K562 (cell line): ENCODE measurements at regions not wholly inside any gene's neighbourhood (a gene's known extent, or its start where the extent isn't known, plus 50 kb on each side); places are given as distances from the start of the nearest gene placed in this dataset.

Experiments
- ATAC-seq: fragments of 200-7000 bp; cut with Tn5 transposase; 3 replicates; pipeline ENCODE4 v1.9.1; 2020; ENCODE audit warnings: moderate library complexity
- BruUV-seq: library from RNA; stranded (reverse); fragments of 400-500 nt; replicated peaks from 2 replicates; lab custom pipeline; 2021; lab: Mats Ljungman, UMichigan
- CTCF ChIA-PET: fragments of 300-600 bp; formaldehyde crosslinking; extraction: SDS; loops from one replicate; lab custom pipeline; 2021; ENCODE audit warnings: low intra/inter-chr PET ratio; lab: Yijun Ruan, JAX
- POLR2A ChIA-PET: fragments of 300-600, 350-650 bp; sonication (Branson Sonifier 250); formaldehyde crosslinking; extraction: SDS; loops from one replicate; lab custom pipeline; 2021; ENCODE audit warnings: antibody characterized with exemption, inconsistent platforms; lab: Yijun Ruan, JAX
- DNase-seq, 4 experiments: peaks; one replicate each; pipeline versions ENCODE4 v3.0.0 to v3.0.0-alpha.2; 2011 to 2018; ENCODE audit warnings: low spot score in 3 of 4, mixed read lengths in 3 of 4; ENCODE audit errors: extremely low read depth in 1 of 4
- FAIRE-seq: peaks from 2 replicates; lab custom pipeline; 2011; peaks lifted over from hg19 to GRCh38; lab: Jason Lieb, UNC
- H2AFZ ChIP-seq: 2 replicates; pipeline ENCODE4 v1.6.0; 2011; ENCODE audit warnings: low read depth, low read length, control low read depth, inconsistent platforms
- H3K27ac ChIP-seq: fragments of 200-600 bp; 3 replicates; pipeline ENCODE4 v1.8.0; 2011; ENCODE audit warnings: low read depth, mild to moderate bottlenecking, control low read depth, inconsistent platforms, low read length, moderate library complexity, mixed read lengths; ENCODE audit errors: extremely low read depth
- H3K27me3 ChIP-seq, 2 experiments: fragments of 300-600 bp in 1 of 2; 2 replicates in 1 of 2; 3 replicates in 1 of 2; pipeline versions ENCODE4 v1.6.0 to v1.8.0; 2011; ENCODE audit warnings: inconsistent platforms in 2 of 2, low read length in 2 of 2, mild to moderate bottlenecking in 1 of 2, mixed read lengths in 1 of 2, moderate library complexity in 1 of 2; ENCODE audit not compliant: control insufficient read depth in 2 of 2, insufficient read depth in 2 of 2
- H3K36me3 ChIP-seq: fragments of 300-600 bp; 3 replicates; pipeline ENCODE4 v1.8.0; 2011; ENCODE audit warnings: mild to moderate bottlenecking, low read length, inconsistent platforms; ENCODE audit not compliant: control insufficient read depth, insufficient read depth
- H3K4me1 ChIP-seq, 2 experiments: fragments of 200-600 bp in 1 of 2; replicated peaks in 1 of 2; 2 replicates in 1 of 2; 3 replicates in 1 of 2; pipeline versions ENCODE4 v1.5.1 to v1.8.0; 2011; ENCODE audit warnings: inconsistent platforms in 2 of 2, low read length in 2 of 2, mild to moderate bottlenecking in 1 of 2, mixed read lengths in 1 of 2, moderate library complexity in 1 of 2; ENCODE audit not compliant: control insufficient read depth in 2 of 2, insufficient read depth in 2 of 2
- H3K4me2 ChIP-seq: 2 replicates; pipeline ENCODE4 v1.6.1; 2011; ENCODE audit warnings: low read length, control low read depth, inconsistent platforms, mixed read lengths; ENCODE audit not compliant: insufficient read depth
- H3K4me3 ChIP-seq: fragments of 200-600 bp; sonication (generic), shearing (Covaris generic); 2 replicates; pipeline ENCODE4 v1.5.1; 2016; ENCODE audit warnings: control low read depth, inconsistent platforms
- H3K79me2 ChIP-seq: fragments of 200-600 bp; 3 replicates; pipeline ENCODE4 v1.8.0; 2011; ENCODE audit warnings: low read length, inconsistent platforms; ENCODE audit not compliant: control insufficient read depth, insufficient read depth
- H3K9ac ChIP-seq, 2 experiments: 2 replicates each; pipeline versions ENCODE4 v1.6.0 to v1.6.1; 2011; ENCODE audit warnings: low read depth in 2 of 2, low read length in 2 of 2, control low read depth in 1 of 2, inconsistent platforms in 1 of 2, mild to moderate bottlenecking in 1 of 2, mixed read lengths in 1 of 2; ENCODE audit not compliant: insufficient read depth in 1 of 2
- H3K9me1 ChIP-seq: one replicate; pipeline ENCODE4 v1.6.0; 2011; ENCODE audit warnings: inconsistent platforms, mild to moderate bottlenecking, low read length, moderate library complexity; ENCODE audit not compliant: control insufficient read depth, insufficient read depth
- H3K9me3 ChIP-seq: replicated peaks from 2 replicates; pipeline ENCODE4 v1.5.1; 2011; ENCODE audit warnings: low read depth, low read length, inconsistent platforms; ENCODE audit not compliant: control insufficient read depth, insufficient read depth
- H4K20me1 ChIP-seq: replicated peaks from 2 replicates; pipeline ENCODE4 v1.6.1; 2011; ENCODE audit warnings: low read length, inconsistent platforms, mixed read lengths; ENCODE audit not compliant: control insufficient read depth, insufficient read depth
- CCNT2 ChIP-seq: IDR thresholded peaks from 2 replicates; pipeline ENCODE4 v1.6.1; 2011; ENCODE audit warnings: borderline replicate concordance, low read depth, mild to moderate bottlenecking, moderate library complexity, mixed read lengths, low read length; ENCODE audit not compliant: insufficient read length; ENCODE audit errors: extremely low read depth
- ILK ChIP-seq: fragments of 450-650 bp; IDR thresholded peaks from 2 replicates; pipeline ENCODE4 v1.6.1; 2016; ENCODE audit warnings: missing genetic modification characterization, low read depth, mild to moderate bottlenecking, missing compliant biosample characterization, moderate library complexity, borderline replicate concordance
- MEIS2 ChIP-seq: fragments of 450-650 bp; IDR thresholded peaks from 2 replicates; pipeline ENCODE4 v1.6.1; 2014; ENCODE audit warnings: mild to moderate bottlenecking; ENCODE audit not compliant: partially characterized antibody
- SIRT6 ChIP-seq: IDR thresholded peaks from one replicate; pipeline ENCODE4 v1.6.1; 2012; ENCODE audit warnings: low read depth, mild to moderate bottlenecking, control low read depth, inconsistent platforms, low read length, moderate library complexity
- TAF9B ChIP-seq: fragments of 450-650 bp; IDR thresholded peaks from 2 replicates; pipeline ENCODE4 v1.6.1; 2018; ENCODE audit warnings: mild to moderate bottlenecking; ENCODE audit not compliant: partially characterized antibody
- WGBS: fragments of 100-300 bp; shearing (Covaris generic); methylation state at CpG from one replicate; pipeline ENCODE4 v1.1.6; 2016; ENCODE audit warnings: low coverage, mixed read lengths; ENCODE audit not compliant: insufficient coverage; ENCODE audit errors: missing lambda C conversion rate; 5-methylcytosine and 5-hydroxymethylcytosine counted together
- in situ Hi-C: fragments of 300-500 bp; cut with MboI; formaldehyde crosslinking; loops from 4 replicates; pipeline ENCODE4 v1.15.0; 2018; ENCODE audit warnings: inconsistent platforms, mixed read lengths
- intact Hi-C: fragments of 100-400 bp; cut with micrococcal nuclease; formaldehyde crosslinking; loops from 2 replicates; pipeline ENCODE4 v1.14.2; 2022
- TF ChIP-seq, protein P1 (sequence below): fragments of 450-650 bp; IDR thresholded peaks from 2 replicates; pipeline ENCODE4 v1.6.1; 2018; ENCODE audit warnings: mild to moderate bottlenecking, low read depth; ENCODE audit not compliant: partially characterized antibody
- TF ChIP-seq, protein P2 (sequence below): fragments of 250-450 bp; sonication (Bioruptor Pico); IDR thresholded peaks from 2 replicates; pipeline ENCODE4 v1.8.0; 2022; ENCODE audit warnings: moderate library complexity, mild to moderate bottlenecking, inconsistent platforms
- TF ChIP-seq, protein P3 (sequence below): fragments of 250-450 bp; sonication (Bioruptor Pico); IDR thresholded peaks from 2 replicates; pipeline ENCODE4 v1.8.0; 2022; ENCODE audit warnings: inconsistent platforms, mild to moderate bottlenecking, moderate library complexity, borderline replicate concordance

DNA sequence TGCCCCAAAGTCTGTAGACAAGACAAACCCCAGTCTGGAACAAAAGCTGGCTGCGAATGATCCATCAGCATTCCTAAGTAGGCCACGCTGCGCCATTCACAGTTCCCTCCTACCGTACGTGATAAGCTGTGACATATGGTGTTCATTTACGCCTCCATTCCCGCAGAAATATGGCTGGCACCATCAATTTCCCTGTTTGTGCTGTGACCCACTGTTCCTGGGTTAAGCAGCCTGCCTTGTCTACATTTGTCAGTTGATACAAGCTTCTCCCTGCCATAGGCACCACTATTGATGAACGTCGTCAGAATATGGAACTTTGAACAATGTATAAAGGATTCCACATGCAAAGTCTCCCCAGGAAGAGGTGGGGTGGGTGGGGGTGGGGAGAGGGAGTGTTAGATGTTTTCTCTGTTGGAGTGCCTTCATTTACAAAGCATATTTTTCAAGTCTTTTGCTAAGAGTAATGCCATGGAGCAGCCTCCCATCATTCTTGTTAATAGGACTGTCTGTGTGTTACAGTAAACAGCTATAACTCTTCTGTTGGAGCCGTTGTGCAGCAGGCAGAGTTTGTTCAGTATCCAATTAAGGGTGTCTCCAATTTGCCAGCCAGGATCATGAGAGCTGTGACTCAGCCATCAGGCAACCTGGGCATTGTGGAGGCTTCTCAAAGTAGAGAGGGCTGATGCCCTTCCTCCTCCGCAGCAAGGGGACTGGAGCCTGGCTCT is 294.6 kb downstream of the TMEM114 start:
- TF ChIP-seq, protein P1, sequence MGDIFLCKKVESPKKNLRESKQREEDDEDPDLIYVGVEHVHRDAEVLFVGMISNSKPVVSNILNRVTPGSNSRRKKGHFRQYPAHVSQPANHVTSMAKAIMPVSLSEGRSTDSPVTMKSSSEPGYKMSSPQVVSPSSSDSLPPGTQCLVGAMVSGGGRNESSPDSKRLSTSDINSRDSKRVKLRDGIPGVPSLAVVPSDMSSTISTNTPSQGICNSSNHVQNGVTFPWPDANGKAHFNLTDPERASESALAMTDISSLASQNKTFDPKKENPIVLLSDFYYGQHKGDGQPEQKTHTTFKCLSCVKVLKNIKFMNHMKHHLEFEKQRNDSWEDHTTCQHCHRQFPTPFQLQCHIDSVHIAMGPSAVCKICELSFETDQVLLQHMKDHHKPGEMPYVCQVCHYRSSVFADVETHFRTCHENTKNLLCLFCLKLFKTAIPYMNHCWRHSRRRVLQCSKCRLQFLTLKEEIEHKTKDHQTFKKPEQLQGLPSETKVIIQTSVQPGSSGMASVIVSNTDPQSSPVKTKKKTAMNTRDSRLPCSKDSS: no peak
- TF ChIP-seq ILK (tag) (no peak), CCNT2 (no peak), SIRT6 (no peak), MEIS2 (no peak), TAF9B (no peak)
- TF ChIP-seq, protein P2, sequence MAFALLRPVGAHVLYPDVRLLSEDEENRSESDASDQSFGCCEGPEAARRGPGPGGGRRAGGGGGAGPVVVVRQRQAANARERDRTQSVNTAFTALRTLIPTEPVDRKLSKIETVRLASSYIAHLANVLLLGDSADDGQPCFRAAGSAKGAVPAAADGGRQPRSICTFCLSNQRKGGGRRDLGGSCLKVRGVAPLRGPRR (CRISPR knock-in tag): no peak
- TF ChIP-seq, protein P3, sequence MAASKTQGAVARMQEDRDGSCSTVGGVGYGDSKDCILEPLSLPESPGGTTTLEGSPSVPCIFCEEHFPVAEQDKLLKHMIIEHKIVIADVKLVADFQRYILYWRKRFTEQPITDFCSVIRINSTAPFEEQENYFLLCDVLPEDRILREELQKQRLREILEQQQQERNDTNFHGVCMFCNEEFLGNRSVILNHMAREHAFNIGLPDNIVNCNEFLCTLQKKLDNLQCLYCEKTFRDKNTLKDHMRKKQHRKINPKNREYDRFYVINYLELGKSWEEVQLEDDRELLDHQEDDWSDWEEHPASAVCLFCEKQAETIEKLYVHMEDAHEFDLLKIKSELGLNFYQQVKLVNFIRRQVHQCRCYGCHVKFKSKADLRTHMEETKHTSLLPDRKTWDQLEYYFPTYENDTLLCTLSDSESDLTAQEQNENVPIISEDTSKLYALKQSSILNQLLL: no peak
- Histone ChIP-seq H3K4me1 (no peaks in the 10 kb centered on the region), H3K27ac (no peak overlapping the region), H3K79me2 (no peaks in the 10 kb centered on the region), H2AFZ (no peak overlapping the region), H3K9me3 (no peaks in the 10 kb centered on the region), H3K9me1 (no peaks in the 10 kb centered on the region), H3K4me3 (no peak overlapping the region), H3K36me3 (no peaks in the 10 kb centered on the region), H3K27me3 (peaks cover 0 to 13% of the 10 kb centered on the region in 2 experiments; a peak in 3 of 5 replicates), H3K9ac (no peak overlapping the region), H4K20me1 (no peaks in the 10 kb centered on the region), H3K4me2 (no peak overlapping the region)
- ATAC-seq (no peak), FAIRE-seq (no peak), DNase-seq (no peak)
- intact Hi-C loops (no loop called here), in situ Hi-C loops (no loop called here)
- no TSS peak for BruUV-seq
- ChIA-PET CTCF (no interaction called here), POLR2A (interaction anchor here (1.6 kb wide), 1 partner anchor 91 kb away, joined by 3 read pairs; no protein-coding TSS in a partner anchor)
- 0% methylated on average over 11 of the region's 11 CpGs for WGBS
